NCI-H510A (cell line): ENCODE measurements at regions not wholly inside any gene's neighbourhood (a gene's known extent, or its start where the extent isn't known, plus 50 kb on each side); places are given as distances from the start of the nearest gene placed in this dataset.

Source experiments
- DNase-seq: peaks from one replicate; lab custom pipeline; 2025; lab: John Stamatoyannopoulos, UW

- no peak for DNase-seq
These were observed 256.4 kb upstream of the SOX21 start for GRCh38 chr13:94968757-94969086.

DNA sequence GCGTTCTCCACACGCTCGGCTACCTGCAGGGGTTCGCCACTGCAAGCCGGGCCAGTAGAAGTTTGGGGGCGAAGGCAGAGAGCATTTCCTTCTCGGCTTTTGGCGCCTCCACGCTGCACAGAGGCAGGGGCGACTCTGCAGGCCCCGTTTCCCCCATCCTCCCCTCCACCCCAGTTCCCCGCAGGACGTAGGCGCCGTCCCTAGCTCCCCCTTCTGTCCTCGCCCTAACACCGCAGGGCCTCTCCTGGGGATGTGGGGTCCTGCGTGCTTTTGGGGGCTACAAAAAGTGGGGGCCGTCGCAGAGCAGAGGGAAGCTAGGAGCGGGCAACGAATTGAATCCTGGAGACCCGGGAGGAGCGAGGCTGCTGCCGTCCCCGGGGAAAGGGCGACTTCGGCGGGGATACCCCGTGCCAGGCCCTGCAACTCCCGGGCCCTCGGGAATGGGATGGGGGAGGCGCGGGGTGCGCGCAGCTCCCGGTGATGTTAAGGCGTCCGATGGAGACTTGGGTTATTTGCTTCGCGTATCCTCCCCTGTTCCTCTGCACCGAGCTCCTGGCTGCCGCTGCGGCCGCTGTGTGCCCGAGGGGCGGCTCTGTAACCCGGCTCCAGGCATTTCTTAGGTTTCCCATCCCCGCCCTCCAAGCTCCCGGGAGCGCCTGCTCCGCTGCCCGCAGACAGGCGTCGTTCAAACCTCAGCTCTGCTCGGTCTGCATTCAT, 255.9 kb upstream of the SOX21 start:
- DNase-seq = peak; percentile 16

GRCh38 chr13:94967183-94968039, 255.1 kb upstream of the SOX21 start:
- no peak for DNase-seq

DNA sequence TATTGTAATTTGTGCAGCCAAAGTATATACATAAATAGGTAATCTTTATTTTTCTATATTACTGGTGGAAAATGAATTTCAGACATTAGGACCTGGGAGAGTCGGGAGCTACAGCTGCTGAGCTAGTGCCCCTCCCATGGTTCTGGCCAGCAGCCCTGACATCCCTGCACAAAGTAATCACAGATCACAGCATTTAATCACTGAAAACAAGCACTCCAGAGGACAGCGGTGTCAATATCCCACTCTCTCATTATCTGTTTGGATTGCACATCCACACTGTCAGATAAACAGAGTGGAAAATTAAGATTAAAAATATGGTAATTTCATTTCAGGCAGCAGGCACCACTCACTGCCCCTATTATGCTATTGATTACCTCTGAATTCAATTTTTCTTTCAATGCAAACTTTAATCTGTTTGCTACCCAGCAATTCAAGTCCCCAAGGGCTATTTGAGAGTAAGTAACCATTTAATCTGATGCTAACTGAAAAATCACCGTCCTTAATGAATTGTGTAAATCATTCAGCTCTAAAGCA, 254.1 kb upstream of the SOX21 start:
- no peak for DNase-seq

GRCh38 chr13:94959626-94960025, 247.3 kb upstream of the SOX21 start:
- DNase-seq = no peak

DNA sequence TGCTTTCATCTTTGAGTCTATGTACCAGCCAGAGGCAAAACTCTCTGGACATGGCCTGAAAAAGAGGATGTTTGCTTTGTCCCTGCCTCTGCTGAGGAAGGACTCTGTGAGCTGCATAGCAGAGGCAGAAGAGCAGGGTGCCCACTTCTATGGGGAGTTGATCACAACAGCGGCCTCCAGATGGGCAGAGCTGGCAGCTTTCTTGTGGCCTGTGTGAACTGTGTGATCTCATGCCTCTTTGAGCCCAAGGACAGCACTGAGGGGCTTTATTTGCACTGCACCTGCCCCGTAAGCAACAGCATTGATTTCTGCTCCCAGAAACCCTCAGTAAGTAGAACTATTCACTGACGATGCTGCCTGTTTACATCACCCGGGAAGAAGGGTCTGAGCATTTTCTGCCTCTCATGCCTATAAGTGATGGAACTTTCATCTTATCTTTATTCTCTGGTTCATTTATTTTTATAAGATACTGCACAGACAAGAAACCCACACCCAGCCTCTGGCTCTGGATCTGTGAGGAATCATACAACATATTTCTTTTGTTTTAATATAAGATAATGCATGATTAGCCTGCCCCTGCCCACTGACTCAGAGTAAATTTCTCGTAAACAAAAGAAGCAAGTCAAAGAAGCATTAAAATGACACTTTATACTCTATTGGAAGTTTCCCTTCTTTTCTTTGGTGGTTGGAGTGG, 244.2 kb upstream of the SOX21 start:
- no peak for DNase-seq

DNA sequence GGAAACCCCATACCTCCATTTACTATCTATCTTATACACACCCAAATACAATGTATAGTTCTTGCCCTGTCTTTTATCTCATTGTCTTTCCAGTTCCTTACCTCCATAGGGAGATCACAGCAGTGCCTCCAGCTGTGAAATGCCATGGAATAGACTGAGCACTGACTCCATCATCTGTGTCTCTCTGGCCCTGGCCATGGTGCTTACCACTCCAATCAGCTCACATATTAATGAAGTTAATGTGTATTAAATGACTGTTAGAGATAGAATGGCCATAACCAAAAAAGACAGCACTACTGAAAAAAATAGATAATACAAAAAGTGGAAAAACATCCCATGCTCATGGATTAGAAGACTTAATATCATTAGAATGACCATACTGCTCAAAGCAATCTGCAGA, 240.4 kb upstream of the SOX21 start:
- no peak for DNase-seq

- DNase-seq = no peak
These were observed 238.0 kb upstream of the SOX21 start for GRCh38 chr13:94950303-94950702.

- no peak for DNase-seq
These were observed 235.6 kb upstream of the SOX21 start for GRCh38 chr13:94947965-94948371.

DNA sequence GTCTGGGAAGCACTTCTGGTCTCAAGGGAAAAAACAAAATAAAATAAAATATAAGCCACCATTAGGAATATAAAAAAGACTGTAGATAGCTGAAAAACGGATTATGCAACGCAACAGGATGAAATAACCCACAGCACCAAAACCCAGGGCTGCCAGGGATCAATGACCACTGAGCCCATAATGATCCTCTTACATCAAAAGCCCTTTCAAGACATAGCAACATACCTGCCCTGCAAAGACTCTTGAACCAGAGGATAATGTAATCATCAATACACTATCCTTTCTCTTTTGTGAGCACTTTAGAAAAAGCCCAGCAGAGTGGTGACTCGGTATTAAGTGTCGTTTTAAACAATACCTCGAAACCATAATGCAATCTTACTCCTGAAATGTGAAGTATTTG, 235.0 kb upstream of the SOX21 start:
- DNase-seq = no peak

- no peak for DNase-seq
These were observed 233.7 kb upstream of the SOX21 start for GRCh38 chr13:94946039-94946438.

GRCh38 chr13:94938124-94938523, 225.8 kb upstream of the SOX21 start:
- no peak for DNase-seq

- DNase-seq = no peak
These were observed 224.3 kb upstream of the SOX21 start for GRCh38 chr13:94936633-94937032.

- no peak for DNase-seq
These were observed 221.6 kb upstream of the SOX21 start for GRCh38 chr13:94933936-94934335.

GRCh38 chr13:94933230-94933751, 220.9 kb upstream of the SOX21 start:
- no peak for DNase-seq

- DNase-seq = no peak
These were observed 215.9 kb upstream of the SOX21 start for GRCh38 chr13:94928127-94928775.

DNA sequence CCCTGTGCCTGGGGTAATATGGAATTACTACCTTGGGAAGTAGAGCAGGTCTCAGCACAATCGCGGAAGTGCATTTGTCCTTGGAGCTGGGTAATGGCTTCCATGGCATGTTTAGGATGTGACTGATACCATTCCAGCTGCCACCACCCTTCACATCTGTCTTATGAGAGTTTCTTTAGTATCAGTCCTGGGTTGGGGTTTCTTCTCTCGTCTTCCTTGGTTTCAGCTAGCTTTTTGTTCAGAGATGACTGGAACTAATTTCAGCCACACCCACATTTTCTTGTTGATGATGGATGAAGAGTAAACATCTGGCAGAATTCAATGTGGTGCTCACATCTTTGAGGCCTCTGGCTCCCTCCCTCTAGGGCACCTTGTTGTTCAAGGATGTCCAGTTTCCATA, 212.9 kb upstream of the SOX21 start:
- DNase-seq = no peak

DNA sequence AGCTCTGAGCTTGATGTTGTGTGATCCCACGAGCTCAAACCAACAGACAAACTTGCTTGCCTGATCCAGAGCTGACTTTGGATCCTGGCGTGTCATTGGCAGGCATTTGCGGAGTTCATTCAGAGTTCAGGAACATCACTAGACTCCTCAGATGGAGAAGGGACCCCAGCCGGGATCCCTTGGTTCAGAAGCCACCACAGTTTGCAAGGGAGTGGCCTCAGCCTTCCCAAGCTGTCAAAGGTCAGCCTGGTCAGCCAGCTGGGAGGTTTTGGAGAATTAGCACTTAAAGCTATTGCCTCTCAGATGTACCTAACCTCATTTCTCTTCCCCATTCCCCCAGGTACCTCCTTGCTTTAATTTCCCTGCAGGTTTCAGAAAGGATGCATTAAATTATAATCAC, 208.8 kb upstream of the SOX21 start:
- DNase-seq = no peak

- DNase-seq = no peak
These were observed 208.2 kb upstream of the SOX21 start for GRCh38 chr13:94920578-94920977.

- DNase-seq = no peak
These were observed 205.5 kb upstream of the SOX21 start for GRCh38 chr13:94917824-94918223.

DNA sequence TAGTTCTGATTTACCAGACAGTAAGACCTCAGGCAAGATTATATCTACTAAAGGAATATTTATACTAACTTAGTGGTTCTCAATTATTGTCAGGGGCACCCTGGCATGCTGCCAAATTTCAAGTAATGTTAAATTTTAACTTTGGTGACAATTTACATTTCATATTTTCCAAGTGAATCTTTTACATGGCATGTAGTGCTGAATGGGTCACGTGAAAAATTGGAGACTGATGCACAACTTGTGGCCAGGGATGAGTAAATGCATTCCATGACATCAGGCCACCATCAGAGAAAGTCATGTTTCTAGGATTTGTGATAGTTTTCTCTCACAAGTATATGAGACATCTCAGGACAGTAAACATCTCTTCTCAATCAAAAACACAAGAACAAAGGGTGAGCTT, 202.6 kb upstream of the SOX21 start:
- no peak for DNase-seq

GRCh38 chr13:94906605-94907004, 194.3 kb upstream of the SOX21 start:
- DNase-seq = no peak
